LoVo (cell line): ENCODE measurements at regions not wholly inside any gene's neighbourhood (a gene's known extent, or its start where the extent isn't known, plus 50 kb on each side); places are given as distances from the start of the nearest gene placed in this dataset.
"Not testable (repeated sequence)": the region's sequence is repeated elsewhere in the genome, so short reads cannot be mapped to it uniquely, and the experiment has no call there.

Experiments used
- DNase-seq: peaks from one replicate; pipeline ENCODE4 v3.0.0-alpha.2; 2016; ENCODE audit warnings: low spot score

- no peak for DNase-seq
These were observed 69.2 kb downstream of the LYZL2 start for GRCh38 chr10:30560326-30560725.

- peak; percentile 91 for DNase-seq
These were observed 70.4 kb downstream of the LYZL2 start for GRCh38 chr10:30559180-30559579.

GRCh38 chr10:30558411-30558810 is 71.1 kb downstream of the LYZL2 start:
- DNase-seq, result no peak

GRCh38 chr10:30557884-30558283 is 71.7 kb downstream of the LYZL2 start:
- DNase-seq, result peak; percentile 27

- DNase-seq, result no peak
These were observed 73.4 kb downstream of the LYZL2 start for GRCh38 chr10:30556189-30556588.

- DNase-seq, result no peak
These were observed 74.1 kb downstream of the LYZL2 start for GRCh38 chr10:30555465-30555864.

- DNase-seq, result no peak
These were observed 75.1 kb downstream of the LYZL2 start for GRCh38 chr10:30554440-30554825.

GRCh38 chr10:30553626-30554439 is 75.7 kb downstream of the LYZL2 start:
- peak; percentile 66 for DNase-seq

GRCh38 chr10:30553018-30553625 is 76.4 kb downstream of the LYZL2 start:
- no peak for DNase-seq

- DNase-seq, result no peak
These were observed 78.4 kb downstream of the LYZL2 start for GRCh38 chr10:30550967-30551815.

GRCh38 chr10:30549134-30549687 is 80.3 kb downstream of the LYZL2 start:
- not testable (repeated sequence) for DNase-seq

GRCh38 chr10:30546511-30546910 is 83.0 kb downstream of the LYZL2 start:
- no peak for DNase-seq

- no peak for DNase-seq
These were observed 86.7 kb downstream of the LYZL2 start for GRCh38 chr10:30542895-30543288.

- DNase-seq, result no peak
These were observed 87.3 kb downstream of the LYZL2 start for GRCh38 chr10:30542001-30542894.

- no peak for DNase-seq
These were observed 89.3 kb downstream of the LYZL2 start for GRCh38 chr10:30540276-30540675.

- DNase-seq, result peak; percentile 35
These were observed 91.5 kb downstream of the LYZL2 start for GRCh38 chr10:30538086-30538485.

- no peak for DNase-seq
These were observed 92.0 kb downstream of the LYZL2 start for GRCh38 chr10:30537586-30537985.

- not testable (repeated sequence) for DNase-seq
These were observed 92.4 kb downstream of the LYZL2 start for GRCh38 chr10:30537158-30537557.

- DNase-seq, result no peak
These were observed 93.0 kb downstream of the LYZL2 start for GRCh38 chr10:30536578-30536977.

- DNase-seq, result no peak
These were observed 93.9 kb downstream of the LYZL2 start for GRCh38 chr10:30535677-30536076.

- DNase-seq, result peak; percentile 79
These were observed 94.9 kb downstream of the LYZL2 start for GRCh38 chr10:30534465-30535144.
